K562 (cell line): ENCODE measurements at regions not wholly inside any gene's neighbourhood (a gene's known extent, or its start where the extent isn't known, plus 50 kb on each side); places are given as distances from the start of the nearest gene placed in this dataset.

Source experiments
- ATAC-seq: fragments of 200-7000 bp; cut with Tn5 transposase; 3 replicates; pipeline ENCODE4 v1.9.1; 2020; ENCODE audit warnings: moderate library complexity
- BruUV-seq: library from RNA; stranded (reverse); fragments of 400-500 nt; replicated peaks from 2 replicates; lab custom pipeline; 2021; lab: Mats Ljungman, UMichigan
- CTCF ChIA-PET: fragments of 300-600 bp; formaldehyde crosslinking; extraction: SDS; loops from one replicate; lab custom pipeline; 2021; ENCODE audit warnings: low intra/inter-chr PET ratio; lab: Yijun Ruan, JAX
- POLR2A ChIA-PET: fragments of 300-600, 350-650 bp; sonication (Branson Sonifier 250); formaldehyde crosslinking; extraction: SDS; loops from one replicate; lab custom pipeline; 2021; ENCODE audit warnings: antibody characterized with exemption, inconsistent platforms; lab: Yijun Ruan, JAX
- DNase-seq, 4 experiments: peaks; one replicate each; pipeline versions ENCODE4 v3.0.0 to v3.0.0-alpha.2; 2011 to 2018; ENCODE audit warnings: low spot score in 3 of 4, mixed read lengths in 3 of 4; ENCODE audit errors: extremely low read depth in 1 of 4
- FAIRE-seq: peaks from 2 replicates; lab custom pipeline; 2011; peaks lifted over from hg19 to GRCh38; lab: Jason Lieb, UNC
- H2AFZ ChIP-seq: 2 replicates; pipeline ENCODE4 v1.6.0; 2011; ENCODE audit warnings: low read depth, low read length, control low read depth, inconsistent platforms
- H3K27ac ChIP-seq: fragments of 200-600 bp; 3 replicates; pipeline ENCODE4 v1.8.0; 2011; ENCODE audit warnings: low read depth, mild to moderate bottlenecking, control low read depth, inconsistent platforms, low read length, moderate library complexity, mixed read lengths; ENCODE audit errors: extremely low read depth
- H3K27me3 ChIP-seq, 2 experiments: fragments of 300-600 bp in 1 of 2; 2 replicates in 1 of 2; 3 replicates in 1 of 2; pipeline versions ENCODE4 v1.6.0 to v1.8.0; 2011; ENCODE audit warnings: inconsistent platforms in 2 of 2, low read length in 2 of 2, mild to moderate bottlenecking in 1 of 2, mixed read lengths in 1 of 2, moderate library complexity in 1 of 2; ENCODE audit not compliant: control insufficient read depth in 2 of 2, insufficient read depth in 2 of 2
- H3K36me3 ChIP-seq: fragments of 300-600 bp; 3 replicates; pipeline ENCODE4 v1.8.0; 2011; ENCODE audit warnings: mild to moderate bottlenecking, low read length, inconsistent platforms; ENCODE audit not compliant: control insufficient read depth, insufficient read depth
- H3K4me1 ChIP-seq, 2 experiments: fragments of 200-600 bp in 1 of 2; replicated peaks in 1 of 2; 2 replicates in 1 of 2; 3 replicates in 1 of 2; pipeline versions ENCODE4 v1.5.1 to v1.8.0; 2011; ENCODE audit warnings: inconsistent platforms in 2 of 2, low read length in 2 of 2, mild to moderate bottlenecking in 1 of 2, mixed read lengths in 1 of 2, moderate library complexity in 1 of 2; ENCODE audit not compliant: control insufficient read depth in 2 of 2, insufficient read depth in 2 of 2
- H3K4me2 ChIP-seq: 2 replicates; pipeline ENCODE4 v1.6.1; 2011; ENCODE audit warnings: low read length, control low read depth, inconsistent platforms, mixed read lengths; ENCODE audit not compliant: insufficient read depth
- H3K4me3 ChIP-seq: fragments of 200-600 bp; sonication (generic), shearing (Covaris generic); 2 replicates; pipeline ENCODE4 v1.5.1; 2016; ENCODE audit warnings: control low read depth, inconsistent platforms
- H3K79me2 ChIP-seq: fragments of 200-600 bp; 3 replicates; pipeline ENCODE4 v1.8.0; 2011; ENCODE audit warnings: low read length, inconsistent platforms; ENCODE audit not compliant: control insufficient read depth, insufficient read depth
- H3K9ac ChIP-seq, 2 experiments: 2 replicates each; pipeline versions ENCODE4 v1.6.0 to v1.6.1; 2011; ENCODE audit warnings: low read depth in 2 of 2, low read length in 2 of 2, control low read depth in 1 of 2, inconsistent platforms in 1 of 2, mild to moderate bottlenecking in 1 of 2, mixed read lengths in 1 of 2; ENCODE audit not compliant: insufficient read depth in 1 of 2
- H3K9me1 ChIP-seq: one replicate; pipeline ENCODE4 v1.6.0; 2011; ENCODE audit warnings: inconsistent platforms, mild to moderate bottlenecking, low read length, moderate library complexity; ENCODE audit not compliant: control insufficient read depth, insufficient read depth
- H3K9me3 ChIP-seq: replicated peaks from 2 replicates; pipeline ENCODE4 v1.5.1; 2011; ENCODE audit warnings: low read depth, low read length, inconsistent platforms; ENCODE audit not compliant: control insufficient read depth, insufficient read depth
- H4K20me1 ChIP-seq: replicated peaks from 2 replicates; pipeline ENCODE4 v1.6.1; 2011; ENCODE audit warnings: low read length, inconsistent platforms, mixed read lengths; ENCODE audit not compliant: control insufficient read depth, insufficient read depth
- CUX1 ChIP-seq: fragments of 200-800 bp; sonication (Bioruptor generic); IDR thresholded peaks from 2 replicates; pipeline ENCODE4 v1.6.1; 2016; ENCODE audit warnings: missing genetic modification characterization, missing compliant biosample characterization
- WGBS: fragments of 100-300 bp; shearing (Covaris generic); methylation state at CpG from one replicate; pipeline ENCODE4 v1.1.6; 2016; ENCODE audit warnings: low coverage, mixed read lengths; ENCODE audit not compliant: insufficient coverage; ENCODE audit errors: missing lambda C conversion rate; 5-methylcytosine and 5-hydroxymethylcytosine counted together
- in situ Hi-C: fragments of 300-500 bp; cut with MboI; formaldehyde crosslinking; loops from 4 replicates; pipeline ENCODE4 v1.15.0; 2018; ENCODE audit warnings: inconsistent platforms, mixed read lengths
- intact Hi-C: fragments of 100-400 bp; cut with micrococcal nuclease; formaldehyde crosslinking; loops from 2 replicates; pipeline ENCODE4 v1.14.2; 2022

GRCh38 chr1:98557895-98558294, 103.6 kb upstream of the SNX7 start:
- ChIA-PET POLR2A (no interaction called here), CTCF (no interaction called here)
- no peaks in the 10 kb centered on the region for H3K9me1 ChIP-seq
- in situ Hi-C loops = no loop called here
- 0% methylated on average over 2 of the region's 2 CpGs for WGBS
- intact Hi-C loops = no loop called here
- no peaks in the 10 kb centered on the region for H3K36me3 ChIP-seq
- H3K4me2 ChIP-seq = no peak overlapping the region
- no peaks in the 10 kb centered on the region for H3K79me2 ChIP-seq
- no peak for ATAC-seq
- H3K4me1 ChIP-seq = no peaks in the 10 kb centered on the region
- no peaks in the 10 kb centered on the region for H3K9me3 ChIP-seq
- no peak for DNase-seq
- H3K4me3 ChIP-seq = no peak overlapping the region
- no peak for FAIRE-seq
- H2AFZ ChIP-seq = no peak overlapping the region
- BruUV-seq = no TSS peak
- TF ChIP-seq CUX1 (CRISPR knock-in tag) = no peak
- no peaks in the 10 kb centered on the region for H4K20me1 ChIP-seq
- H3K27me3 ChIP-seq = no peaks in the 10 kb centered on the region
- no peak overlapping the region for H3K9ac ChIP-seq
- no peak overlapping the region for H3K27ac ChIP-seq
